MCF 10A (cell line): ENCODE measurements at regions not wholly inside any gene's neighbourhood (a gene's known extent, or its start where the extent isn't known, plus 50 kb on each side); places are given as distances from the start of the nearest gene placed in this dataset.

Source experiments
- BruUV-seq: library from RNA; stranded (reverse); fragments of 400-500 nt; replicated peaks from 2 replicates; lab custom pipeline; 2021; lab: Mats Ljungman, UMichigan
- CTCF ChIA-PET: fragments of 300-600 bp; sonication (Branson Sonifier 250); formaldehyde crosslinking; extraction: SDS; loops from one replicate; lab custom pipeline; 2021; ENCODE audit warnings: antibody characterized with exemption, inconsistent platforms; lab: Yijun Ruan, JAX
- POLR2A ChIA-PET: fragments of 300-600, 350-650 bp; sonication (Branson Sonifier 250); formaldehyde crosslinking; extraction: SDS; loops from one replicate; lab custom pipeline; 2020; ENCODE audit warnings: antibody characterized with exemption, inconsistent platforms; lab: Yijun Ruan, JAX
- DNase-seq: peaks from one replicate; pipeline ENCODE4 v3.0.0-alpha.2; 2018; ENCODE audit not compliant: unreplicated experiment
- H3K27ac Mint-ChIP-seq: one replicate; pipeline ENCODE4 v1.8.0; 2022; ENCODE audit warnings: mild to moderate bottlenecking, low read depth, mixed read lengths; ENCODE audit not compliant: unreplicated experiment
- H3K27me3 Mint-ChIP-seq: one replicate; pipeline ENCODE4 v1.8.0; 2022; ENCODE audit warnings: mixed read lengths; ENCODE audit not compliant: insufficient read depth, unreplicated experiment
- H3K36me3 Mint-ChIP-seq: one replicate; pipeline ENCODE4 v1.8.0; 2022; ENCODE audit warnings: mild to moderate bottlenecking, moderate library complexity, mixed read lengths; ENCODE audit not compliant: insufficient read depth, unreplicated experiment
- H3K4me1 Mint-ChIP-seq: one replicate; pipeline ENCODE4 v1.8.0; 2022; ENCODE audit warnings: mixed read lengths; ENCODE audit not compliant: insufficient read depth, unreplicated experiment
- H3K4me3 Mint-ChIP-seq: one replicate; pipeline ENCODE4 v1.8.0; 2022; ENCODE audit warnings: mild to moderate bottlenecking, moderate library complexity, mixed read lengths; ENCODE audit not compliant: unreplicated experiment
- H3K9me3 Mint-ChIP-seq: one replicate; pipeline ENCODE4 v1.8.0; 2022; ENCODE audit warnings: mixed read lengths; ENCODE audit not compliant: unreplicated experiment
- intact Hi-C: fragments of 100-400 bp; cut with micrococcal nuclease; formaldehyde crosslinking; loops from 2 replicates; pipeline ENCODE4 v1.14.1; 2022
- TF ChIP-seq, protein P1 (sequence below): fragments of 200-600 bp; IDR thresholded peaks from one replicate; pipeline ENCODE4 v1.8.0; 2022; ENCODE audit warnings: antibody characterized with exemption, mild to moderate bottlenecking; ENCODE audit not compliant: unreplicated experiment

DNA sequence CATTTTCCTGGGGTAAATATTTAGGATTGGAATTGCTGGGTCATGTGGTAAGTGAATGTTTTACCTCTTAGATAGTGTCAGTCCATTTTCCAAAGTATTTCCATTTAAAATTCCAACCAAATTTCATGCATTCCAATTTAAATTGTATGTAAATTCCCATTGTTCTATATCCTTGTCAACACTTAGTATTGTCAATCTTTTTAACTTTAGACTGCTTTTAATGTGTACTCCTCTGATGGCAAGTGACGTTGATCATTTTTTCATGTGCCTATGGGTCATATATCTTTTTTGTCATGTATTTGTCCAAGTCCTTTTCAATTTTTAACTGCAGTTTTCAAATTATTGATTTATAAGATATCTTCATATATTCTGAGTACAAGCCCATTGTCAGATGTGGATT, 80.8 kb upstream of the FAM20C start:
- Mint-ChIP-seq H3K27me3 (no peaks in the 10 kb centered on the region), H3K4me1 (peaks cover 8% of the 10 kb centered on the region), H3K9me3 (peaks cover 24% of the 10 kb centered on the region), H3K4me3 (no peak overlapping the region), H3K36me3 (peaks cover 7% of the 10 kb centered on the region), H3K27ac (no peak overlapping the region)
- POLR2A ChIA-PET: no interaction called here
- TF ChIP-seq, protein P1, sequence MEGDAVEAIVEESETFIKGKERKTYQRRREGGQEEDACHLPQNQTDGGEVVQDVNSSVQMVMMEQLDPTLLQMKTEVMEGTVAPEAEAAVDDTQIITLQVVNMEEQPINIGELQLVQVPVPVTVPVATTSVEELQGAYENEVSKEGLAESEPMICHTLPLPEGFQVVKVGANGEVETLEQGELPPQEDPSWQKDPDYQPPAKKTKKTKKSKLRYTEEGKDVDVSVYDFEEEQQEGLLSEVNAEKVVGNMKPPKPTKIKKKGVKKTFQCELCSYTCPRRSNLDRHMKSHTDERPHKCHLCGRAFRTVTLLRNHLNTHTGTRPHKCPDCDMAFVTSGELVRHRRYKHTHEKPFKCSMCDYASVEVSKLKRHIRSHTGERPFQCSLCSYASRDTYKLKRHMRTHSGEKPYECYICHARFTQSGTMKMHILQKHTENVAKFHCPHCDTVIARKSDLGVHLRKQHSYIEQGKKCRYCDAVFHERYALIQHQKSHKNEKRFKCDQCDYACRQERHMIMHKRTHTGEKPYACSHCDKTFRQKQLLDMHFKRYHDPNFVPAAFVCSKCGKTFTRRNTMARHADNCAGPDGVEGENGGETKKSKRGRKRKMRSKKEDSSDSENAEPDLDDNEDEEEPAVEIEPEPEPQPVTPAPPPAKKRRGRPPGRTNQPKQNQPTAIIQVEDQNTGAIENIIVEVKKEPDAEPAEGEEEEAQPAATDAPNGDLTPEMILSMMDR: no peak
- no peak for DNase-seq
- CTCF ChIA-PET: no interaction called here
- intact Hi-C loops: no loop called here
- no TSS peak for BruUV-seq

DNA sequence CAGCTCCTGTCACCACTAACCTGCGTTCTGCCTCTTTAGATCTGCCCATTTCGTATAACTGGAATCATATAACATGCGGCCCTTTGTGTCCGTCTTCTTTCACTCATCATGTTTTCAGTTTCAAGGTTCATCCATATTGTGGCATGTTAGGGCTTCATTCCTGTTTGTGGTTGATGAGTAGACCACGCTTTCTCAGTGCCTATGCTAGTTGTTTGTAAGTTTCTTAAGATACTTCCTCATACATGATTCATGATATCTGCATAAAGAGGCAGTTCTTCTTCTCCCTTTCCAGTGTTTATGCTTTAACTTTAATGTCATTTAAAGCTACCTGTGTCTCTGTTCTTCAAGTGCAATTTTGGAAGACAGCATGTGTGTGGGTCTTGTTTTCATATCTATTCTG, 79.5 kb upstream of the FAM20C start:
- CTCF ChIA-PET: interaction anchor here (0.9 kb wide), 1 partner anchor 12 kb away, joined by 3 read pairs; no protein-coding TSS in a partner anchor
- TF ChIP-seq, protein P1: no peak

DNA sequence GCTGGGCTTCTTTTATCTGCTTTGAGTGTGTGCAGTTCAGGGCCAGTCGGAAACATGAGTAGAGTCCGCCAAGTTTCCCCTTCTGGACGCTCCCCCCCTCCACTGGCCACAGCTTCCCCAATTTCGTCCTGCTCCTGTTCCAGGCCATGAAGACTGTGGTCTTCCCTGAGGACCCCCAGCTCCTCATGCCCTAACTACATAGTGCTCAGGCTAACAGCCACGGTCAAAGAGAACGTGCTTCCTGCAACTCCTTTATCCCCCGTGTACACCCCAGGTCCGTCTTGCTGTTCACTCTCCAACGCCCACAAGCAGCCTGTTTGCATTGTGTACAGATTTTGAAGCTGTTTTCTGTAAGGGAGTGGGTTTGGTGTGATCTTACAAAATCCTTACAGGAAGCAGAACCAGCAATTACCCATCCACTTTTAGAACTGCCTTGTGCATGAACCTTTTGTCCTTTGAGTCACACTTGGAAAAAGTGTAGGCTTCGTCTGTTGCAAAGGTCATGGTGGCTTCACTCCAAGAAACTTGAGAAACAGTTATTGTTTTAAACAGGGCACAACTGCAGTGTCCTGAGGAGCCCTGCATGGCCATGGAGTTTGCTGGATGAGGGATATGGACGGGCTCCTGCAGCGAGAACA, 77.0 kb upstream of the FAM20C start:
- ChIA-PET POLR2A (interaction anchor here (0.7 kb wide), 1 partner anchor 1043 kb away, joined by 3 read pairs; no protein-coding TSS in a partner anchor), CTCF (interaction anchor here (0.7 kb wide), 1 partner anchor 1307 kb away, joined by 3 read pairs; no protein-coding TSS in a partner anchor)
- DNase-seq: peak; percentile 91
- no peaks in the 10 kb centered on the region for H3K27me3 Mint-ChIP-seq
- no peak overlapping the region for H3K27ac Mint-ChIP-seq
- H3K36me3 Mint-ChIP-seq: peaks cover 7% of the 10 kb centered on the region
- peaks cover 8% of the 10 kb centered on the region for H3K4me1 Mint-ChIP-seq
- no TSS peak for BruUV-seq
- H3K4me3 Mint-ChIP-seq: no peak overlapping the region
- H3K9me3 Mint-ChIP-seq: peaks cover 24% of the 10 kb centered on the region
- TF ChIP-seq, protein P1: no peak
- intact Hi-C loops: no loop called here

More for the DNA sequence above, 79.5 kb upstream of the FAM20C start:
- no peak overlapping the region for H3K4me3 Mint-ChIP-seq
- intact Hi-C loops: no loop called here
- peaks cover 7% of the 10 kb centered on the region for H3K36me3 Mint-ChIP-seq
- no peaks in the 10 kb centered on the region for H3K27me3 Mint-ChIP-seq
- POLR2A ChIA-PET: no interaction called here
- no peak for DNase-seq
- no peak overlapping the region for H3K27ac Mint-ChIP-seq
- H3K9me3 Mint-ChIP-seq: peaks cover 24% of the 10 kb centered on the region
- no TSS peak for BruUV-seq
- peaks cover 8% of the 10 kb centered on the region for H3K4me1 Mint-ChIP-seq

DNA sequence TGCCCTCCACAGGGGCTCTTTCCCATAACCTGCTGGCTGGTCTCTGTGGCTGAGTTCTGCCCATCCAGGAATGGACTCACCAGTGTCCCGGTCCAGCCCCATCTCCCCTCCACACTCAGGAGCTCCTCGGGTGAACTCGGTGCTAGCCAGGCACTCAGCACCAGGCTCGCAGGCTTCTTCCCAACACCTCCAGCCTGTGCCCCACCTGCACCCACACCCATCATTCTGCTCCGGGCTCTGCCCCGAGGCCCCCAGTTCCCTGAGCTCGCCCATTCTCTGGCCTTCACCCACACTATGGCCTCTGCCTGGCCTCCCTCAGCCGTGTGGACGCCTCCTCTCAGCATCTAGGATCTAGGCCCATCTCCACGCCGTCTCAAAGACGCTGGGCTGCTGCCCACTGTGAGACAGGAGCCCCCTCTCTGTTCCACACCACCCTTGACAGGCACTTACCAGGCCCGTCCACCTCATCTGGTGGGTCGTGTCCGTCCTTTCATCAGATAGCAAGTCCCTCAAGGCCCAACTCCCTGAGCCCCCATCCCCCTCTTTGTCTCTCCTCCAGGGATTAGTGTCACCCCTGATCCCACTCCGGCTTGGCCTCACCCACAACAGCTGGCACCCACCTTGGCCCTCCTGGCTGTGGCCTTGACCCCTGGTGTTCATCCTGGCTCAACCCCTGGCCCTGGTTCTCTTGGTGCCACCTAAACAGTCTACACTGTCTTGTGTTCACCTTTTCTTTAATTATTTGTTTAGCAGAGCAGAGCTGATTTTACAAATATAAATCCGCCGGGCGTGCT, 76.0 kb upstream of the FAM20C start:
- POLR2A ChIA-PET: no interaction called here
- no peaks in the 10 kb centered on the region for H3K27me3 Mint-ChIP-seq

More for the DNA sequence above, 76.0 kb upstream of the FAM20C start:
- no peak for DNase-seq
- peaks cover 7% of the 10 kb centered on the region for H3K36me3 Mint-ChIP-seq
- TF ChIP-seq, protein P1: no peak
- no peak overlapping the region for H3K4me3 Mint-ChIP-seq
- peaks cover 24% of the 10 kb centered on the region for H3K9me3 Mint-ChIP-seq
- peaks cover 8% of the 10 kb centered on the region for H3K4me1 Mint-ChIP-seq
- no peak overlapping the region for H3K27ac Mint-ChIP-seq
- no TSS peak for BruUV-seq
- intact Hi-C loops: no loop called here
- CTCF ChIA-PET: no interaction called here
